Osteoblast (primary cell): ENCODE measurements at regions not wholly inside any gene's neighbourhood (a gene's known extent, or its start where the extent isn't known, plus 50 kb on each side); places are given as distances from the start of the nearest gene placed in this dataset.

ENCODE experiments used
- DNase-seq: peaks from one replicate; pipeline ENCODE4 v3.0.0; 2011; ENCODE audit warnings: low spot score, mixed read lengths; ENCODE audit not compliant: insufficient read length; ENCODE audit errors: missing footprints
- H2AFZ ChIP-seq: 2 replicates; pipeline ENCODE4 v1.6.0; 2011; ENCODE audit warnings: mild to moderate bottlenecking, low read length
- H3K27ac ChIP-seq: 2 replicates; pipeline ENCODE4 v1.5.1; 2011; ENCODE audit warnings: mild to moderate bottlenecking, low read depth, low read length, moderate library complexity
- H3K27me3 ChIP-seq: 2 replicates; pipeline ENCODE4 v1.6.0; 2012; ENCODE audit warnings: mild to moderate bottlenecking, control low read depth, inconsistent platforms, low read length, moderate library complexity; ENCODE audit not compliant: insufficient read depth
- H3K36me3 ChIP-seq: 2 replicates; pipeline ENCODE4 v1.5.1; 2011; ENCODE audit warnings: mild to moderate bottlenecking, low read length, control low read depth, moderate library complexity; ENCODE audit not compliant: insufficient read depth
- H3K4me1 ChIP-seq: 2 replicates; pipeline ENCODE4 v1.5.1; 2011; ENCODE audit warnings: mild to moderate bottlenecking, low read length, control low read depth, moderate library complexity; ENCODE audit not compliant: insufficient read depth
- H3K4me2 ChIP-seq: 2 replicates; pipeline ENCODE4 v1.6.0; 2011; ENCODE audit warnings: mild to moderate bottlenecking, low read length; ENCODE audit not compliant: insufficient read depth
- H3K4me3 ChIP-seq: fragments of 200-600 bp; sonication (generic); 3 replicates; pipeline ENCODE4 v1.5.1; 2012; ENCODE audit warnings: mild to moderate bottlenecking, low read length, inconsistent platforms; ENCODE audit not compliant: insufficient read depth
- H3K79me2 ChIP-seq: 2 replicates; pipeline ENCODE4 v1.6.0; 2012; ENCODE audit warnings: mild to moderate bottlenecking, low read length, control low read depth, inconsistent platforms; ENCODE audit not compliant: insufficient read depth
- H3K9me3 ChIP-seq: 2 replicates; pipeline ENCODE4 v1.5.1; 2011; ENCODE audit warnings: low read depth, low read length, control low read depth
- H4K20me1 ChIP-seq: 2 replicates; pipeline ENCODE4 v1.6.0; 2012; ENCODE audit warnings: mild to moderate bottlenecking, low read length, control low read depth; ENCODE audit not compliant: insufficient read depth
- CTCF ChIP-seq: IDR thresholded peaks from 2 replicates; pipeline ENCODE4 v1.5.1; 2011; ENCODE audit warnings: mild to moderate bottlenecking, low read depth, low read length, moderate library complexity; ENCODE audit errors: extremely low read depth

- Histone ChIP-seq H4K20me1 (no peaks in the 10 kb centered on the region), H3K36me3 (no peaks in the 10 kb centered on the region), H2AFZ (no peak overlapping the region), H3K9me3 (no peaks in the 10 kb centered on the region), H3K79me2 (no peaks in the 10 kb centered on the region), H3K4me3 (no peak overlapping the region), H3K4me1 (no peaks in the 10 kb centered on the region), H3K27ac (no peak overlapping the region), H3K4me2 (no peak overlapping the region), H3K27me3 (no peaks in the 10 kb centered on the region)
- TF ChIP-seq CTCF: no peak
- DNase-seq: no peak
Measured at GRCh38 chr9:19527663-19528062, 118.9 kb downstream of the ACER2 start.

GRCh38 chr9:19522558-19522957, 113.7 kb downstream of the ACER2 start:
- Histone ChIP-seq H3K4me1 (no peaks in the 10 kb centered on the region), H3K36me3 (no peaks in the 10 kb centered on the region), H4K20me1 (no peaks in the 10 kb centered on the region), H3K27ac (no peak overlapping the region), H3K79me2 (no peaks in the 10 kb centered on the region), H3K4me2 (no peak overlapping the region), H2AFZ (no peak overlapping the region), H3K4me3 (no peak overlapping the region), H3K27me3 (peaks cover 4% of the 10 kb centered on the region), H3K9me3 (no peaks in the 10 kb centered on the region)
- no peak for TF ChIP-seq CTCF
- DNase-seq: no peak

GRCh38 chr9:19521205-19521604, 112.4 kb downstream of the ACER2 start:
- Histone ChIP-seq H3K27ac (no peak overlapping the region), H2AFZ (no peak overlapping the region), H3K9me3 (no peaks in the 10 kb centered on the region), H3K4me1 (no peaks in the 10 kb centered on the region), H3K4me2 (no peak overlapping the region), H4K20me1 (no peaks in the 10 kb centered on the region), H3K4me3 (no peak overlapping the region), H3K36me3 (no peaks in the 10 kb centered on the region), H3K79me2 (no peaks in the 10 kb centered on the region), H3K27me3 (peaks cover 4% of the 10 kb centered on the region)
- no peak for TF ChIP-seq CTCF
- no peak for DNase-seq

GRCh38 chr9:19517202-19517942, 108.6 kb downstream of the ACER2 start:
- H3K4me1 ChIP-seq: no peaks in the 10 kb centered on the region
- no peaks in the 10 kb centered on the region for H3K36me3 ChIP-seq
- no peaks in the 10 kb centered on the region for H3K9me3 ChIP-seq
- peak; percentile 38 for TF ChIP-seq CTCF
- H3K4me2 ChIP-seq: no peak overlapping the region
- H4K20me1 ChIP-seq: no peaks in the 10 kb centered on the region
- no peak overlapping the region for H3K4me3 ChIP-seq
- no peak for DNase-seq
- H2AFZ ChIP-seq: no peak overlapping the region
- peaks cover 4% of the 10 kb centered on the region for H3K27me3 ChIP-seq
- no peaks in the 10 kb centered on the region for H3K79me2 ChIP-seq
- H3K27ac ChIP-seq: no peak overlapping the region
